HCT116 (cell line): ENCODE measurements at regions not wholly inside any gene's neighbourhood (a gene's known extent, or its start where the extent isn't known, plus 50 kb on each side); places are given as distances from the start of the nearest gene placed in this dataset.

ENCODE experiments used
- ATAC-seq: fragments of 200-7000 bp; cut with Tn5 transposase; 2 replicates; pipeline ENCODE4 v1.9.1; 2020; ENCODE audit warnings: mild to moderate bottlenecking, moderate library complexity
- BruUV-seq: library from RNA; stranded (reverse); fragments of 400-500 nt; replicated peaks from 2 replicates; lab custom pipeline; 2021; lab: Mats Ljungman, UMichigan
- CTCF ChIA-PET: fragments of 300-600 bp; sonication (Branson Sonifier 250); formaldehyde crosslinking; loops from one replicate; lab custom pipeline; 2021; ENCODE audit warnings: antibody characterized with exemption; lab: Charles Lee
- POLR2A ChIA-PET: fragments of 300-600, 350-600 bp; sonication (Branson Sonifier 250); formaldehyde crosslinking; loops from one replicate; lab custom pipeline; 2021; ENCODE audit warnings: antibody characterized with exemption; lab: Charles Lee
- RAD21 ChIA-PET, 2 experiments: fragments of 300-600 bp; sonication (Branson Sonifier 250); formaldehyde crosslinking; loops; one replicate each; lab custom pipeline; 2023; ENCODE audit warnings: low total read pairs in 2 of 2; ENCODE audit not compliant: uncharacterized antibody in 2 of 2, unreplicated experiment in 2 of 2, low non-redundant PET in 1 of 2; lab: Charles Lee
- DNase-seq: peaks from one replicate; pipeline ENCODE4 v3.0.0-alpha.2; 2010; ENCODE audit warnings: low read depth, low spot score
- H2AFZ ChIP-seq: fragments of 200-600 bp; shearing (Covaris generic), sonication (generic); 2 replicates; pipeline ENCODE4 v1.6.1; 2017; ENCODE audit warnings: low read depth, mixed run types, mixed read lengths, antibody characterized with exemption, low read length; ENCODE audit not compliant: poor library complexity, severe bottlenecking
- H3K27ac ChIP-seq: 2 replicates; pipeline ENCODE4 v1.5.1; 2012; ENCODE audit warnings: low read depth, low read length
- H3K27me3 ChIP-seq: fragments of 200-600 bp; sonication (generic); 2 replicates; pipeline ENCODE4 v1.6.1; 2016; ENCODE audit warnings: mixed run types, low read length, mixed read lengths; ENCODE audit not compliant: insufficient read depth
- H3K36me3 ChIP-seq, 2 experiments: fragments of 200-500 bp in 1 of 2; fragments of 200-600 bp in 1 of 2; sonication (Bioruptor generic) in 1 of 2; sonication (generic) in 1 of 2; 2 replicates each; pipeline versions ENCODE4 v1.5.1 to v1.6.1; 2014 to 2016; ENCODE audit warnings: low read length in 2 of 2, inconsistent platforms in 1 of 2, mixed read lengths in 1 of 2, mixed run types in 1 of 2; ENCODE audit not compliant: insufficient read depth in 2 of 2, control insufficient read depth in 1 of 2
- H3K4me1 ChIP-seq, 2 experiments: fragments of 200-600 bp in 1 of 2; sonication (generic) in 1 of 2; 2 replicates each; pipeline versions ENCODE4 v1.5.1 to v1.6.1; 2012 to 2017; ENCODE audit warnings: low read length in 2 of 2, inconsistent platforms in 1 of 2, mild to moderate bottlenecking in 1 of 2, mixed read lengths in 1 of 2, mixed run types in 1 of 2, moderate library complexity in 1 of 2; ENCODE audit not compliant: insufficient read depth in 2 of 2, control insufficient read depth in 1 of 2
- H3K4me2 ChIP-seq: fragments of 200-600 bp; sonication (generic); 2 replicates; pipeline ENCODE4 v1.6.1; 2017; ENCODE audit warnings: mixed run types, low read length, mixed read lengths
- H3K4me3 ChIP-seq, 2 experiments: fragments of 200-600 bp in 1 of 2; sonication (generic) in 1 of 2; replicated peaks in 1 of 2; 2 replicates each; pipeline ENCODE4 v1.5.1; 2011 to 2016; ENCODE audit warnings: low read length in 2 of 2, control low read depth in 1 of 2, low read depth in 1 of 2, mild to moderate bottlenecking in 1 of 2, mixed read lengths in 1 of 2, mixed run types in 1 of 2
- H3K79me2 ChIP-seq: fragments of 200-600 bp; sonication (generic); 2 replicates; pipeline ENCODE4 v1.6.1; 2017; ENCODE audit warnings: mild to moderate bottlenecking, mixed run types, low read length, moderate library complexity, mixed read lengths; ENCODE audit not compliant: insufficient read depth
- H3K9ac ChIP-seq: fragments of 200-600 bp; sonication (generic); 2 replicates; pipeline ENCODE4 v1.6.1; 2016; ENCODE audit warnings: low read length, mixed read lengths
- H3K9me2 ChIP-seq: fragments of 200-600 bp; sonication (generic), shearing (Covaris generic); 2 replicates; pipeline ENCODE4 v1.6.1; 2017; ENCODE audit warnings: mixed run types, mild to moderate bottlenecking, moderate library complexity; ENCODE audit not compliant: insufficient read depth
- H3K9me3 ChIP-seq, 2 experiments: fragments of 200-500 bp in 1 of 2; fragments of 200-600 bp in 1 of 2; sonication (Bioruptor generic) in 1 of 2; sonication (generic) in 1 of 2; 2 replicates each; pipeline ENCODE4 v1.6.1; 2014 to 2017; ENCODE audit warnings: low read length in 2 of 2, mixed read lengths in 2 of 2, inconsistent platforms in 1 of 2, low read depth in 1 of 2, mild to moderate bottlenecking in 1 of 2, mixed run types in 1 of 2, moderate library complexity in 1 of 2; ENCODE audit not compliant: control insufficient read depth in 1 of 2, insufficient read depth in 1 of 2
- H4K20me1 ChIP-seq: fragments of 200-600 bp; sonication (generic), shearing (Covaris generic); 2 replicates; pipeline ENCODE4 v1.6.1; 2017; ENCODE audit warnings: mixed run types, mild to moderate bottlenecking, moderate library complexity; ENCODE audit not compliant: insufficient read depth
- CEBPB ChIP-seq: IDR thresholded peaks from 2 replicates; pipeline ENCODE4 v1.6.1; 2012; ENCODE audit warnings: low read depth
- EZH2phosphoT487 ChIP-seq: fragments of 200-600 bp; IDR thresholded peaks from 2 replicates; pipeline ENCODE4 v1.6.1; 2018; ENCODE audit warnings: antibody characterized with exemption, borderline replicate concordance
- POLR2AphosphoS5 ChIP-seq: IDR thresholded peaks from 2 replicates; pipeline ENCODE4 v1.6.1; 2011; ENCODE audit warnings: mild to moderate bottlenecking, low read depth, low read length, moderate library complexity
- REST ChIP-seq: IDR thresholded peaks from 2 replicates; pipeline ENCODE4 v1.6.1; 2012; ENCODE audit warnings: low read depth
- YY1 ChIP-seq: IDR thresholded peaks from 2 replicates; pipeline ENCODE4 v1.6.1; 2011; ENCODE audit warnings: low read length, low read depth, moderate library complexity, mild to moderate bottlenecking; ENCODE audit not compliant: insufficient replicate concordance; ENCODE audit errors: extremely low read depth
- ZBTB33 ChIP-seq: IDR thresholded peaks from 2 replicates; pipeline ENCODE4 v1.6.1; 2011; ENCODE audit warnings: mild to moderate bottlenecking, low read length, moderate library complexity; ENCODE audit not compliant: insufficient replicate concordance; ENCODE audit errors: extremely low read depth
- intact Hi-C: fragments of 100-400 bp; cut with micrococcal nuclease; formaldehyde crosslinking; loops from 2 replicates; pipeline ENCODE4 v1.10.0; 2022

- no peak for TF ChIP-seq REST
- TF ChIP-seq YY1 = no peak
Measured at GRCh38 chr4:79626611-79627010, 218.6 kb upstream of the GK2 start (continued).

GRCh38 chr4:79626101-79626500 is 218.1 kb upstream of the GK2 start:
- H3K4me3 ChIP-seq = no peak overlapping the region
- intact Hi-C loops = no loop called here
- BruUV-seq = no TSS peak

More at GRCh38 chr4:79626101-79626500, 218.1 kb upstream of the GK2 start:
- no peaks in the 10 kb centered on the region for H3K9me3 ChIP-seq
- POLR2A ChIA-PET = no interaction called here
- no peak overlapping the region for H3K27ac ChIP-seq
- H3K36me3 ChIP-seq = no peaks in the 10 kb centered on the region
- H2AFZ ChIP-seq = no peak overlapping the region
- H3K9me2 ChIP-seq = no peaks in the 10 kb centered on the region
- H3K79me2 ChIP-seq = no peaks in the 10 kb centered on the region
- TF ChIP-seq POLR2AphosphoS5 (no peak), CEBPB (no peak), ZBTB33 (no peak), EZH2phosphoT487 (no peak)
- TF ChIP-seq, all 23 proteins: peak for 0
- Histone ChIP-seq H3K27me3 (peaks cover 40% of the 10 kb centered on the region), H4K20me1 (no peaks in the 10 kb centered on the region), H3K9ac (no peak overlapping the region), H3K4me1 (no peaks in the 10 kb centered on the region), H3K4me2 (no peak overlapping the region)
- CTCF ChIA-PET = no interaction called here
- DNase-seq = no peak
- ATAC-seq = no peak
- RAD21 ChIA-PET = no interaction called here
